KMS-11 (cell line): ENCODE measurements at regions not wholly inside any gene's neighbourhood (a gene's known extent, or its start where the extent isn't known, plus 50 kb on each side); places are given as distances from the start of the nearest gene placed in this dataset.

Experiments
- H2AFZ ChIP-seq: fragments of 200-600 bp; sonication (generic); 2 replicates; pipeline ENCODE4 v1.6.1; 2016; ENCODE audit warnings: antibody characterized with exemption, mixed run types, low read depth
- H3K27ac ChIP-seq: fragments of 200-600 bp; sonication (generic); 2 replicates; pipeline ENCODE4 v1.6.1; 2016; ENCODE audit warnings: mild to moderate bottlenecking, mixed run types
- H3K27me3 ChIP-seq: fragments of 200-600 bp; sonication (generic); 2 replicates; pipeline ENCODE4 v1.6.1; 2017; ENCODE audit warnings: mild to moderate bottlenecking, low read depth, mixed run types, moderate library complexity; ENCODE audit not compliant: insufficient read depth
- H3K36me3 ChIP-seq: fragments of 200-600 bp; sonication (generic); 2 replicates; pipeline ENCODE4 v1.6.1; 2017; ENCODE audit warnings: mild to moderate bottlenecking, mixed run types; ENCODE audit not compliant: insufficient read depth
- H3K4me1 ChIP-seq: fragments of 200-600 bp; sonication (generic); 2 replicates; pipeline ENCODE4 v1.6.1; 2016; ENCODE audit warnings: mild to moderate bottlenecking, low read depth, mixed run types; ENCODE audit not compliant: poor library complexity, severe bottlenecking
- H3K4me2 ChIP-seq: fragments of 200-600 bp; sonication (generic); 2 replicates; pipeline ENCODE4 v1.7.0; 2016; ENCODE audit warnings: mild to moderate bottlenecking, mixed run types
- H3K4me3 ChIP-seq: fragments of 200-600 bp; sonication (generic); IDR thresholded peaks from 2 replicates; pipeline ENCODE4 v1.6.1; 2017; ENCODE audit warnings: low read depth, low read length, mixed read lengths; ENCODE audit not compliant: insufficient read depth
- H3K79me2 ChIP-seq: fragments of 200-600 bp; sonication (generic); 2 replicates; pipeline ENCODE4 v1.6.1; 2016; ENCODE audit warnings: low read depth, mixed run types; ENCODE audit not compliant: insufficient read depth
- H3K9ac ChIP-seq: fragments of 200-600 bp; sonication (generic); 2 replicates; pipeline ENCODE4 v1.6.1; 2016; ENCODE audit warnings: mild to moderate bottlenecking, mixed run types
- H4K20me1 ChIP-seq: fragments of 200-600 bp; sonication (generic); 2 replicates; pipeline ENCODE4 v1.6.1; 2016; ENCODE audit warnings: mild to moderate bottlenecking, mixed run types; ENCODE audit not compliant: insufficient read depth
- TF ChIP-seq, protein P1 (sequence below): fragments of 200-600 bp; sonication (generic); conservative IDR thresholded peaks from 2 replicates; pipeline ENCODE4 v1.6.1; 2017; ENCODE audit warnings: low read depth, mild to moderate bottlenecking, antibody characterized with exemption, low read length, moderate library complexity, mixed read lengths

DNA sequence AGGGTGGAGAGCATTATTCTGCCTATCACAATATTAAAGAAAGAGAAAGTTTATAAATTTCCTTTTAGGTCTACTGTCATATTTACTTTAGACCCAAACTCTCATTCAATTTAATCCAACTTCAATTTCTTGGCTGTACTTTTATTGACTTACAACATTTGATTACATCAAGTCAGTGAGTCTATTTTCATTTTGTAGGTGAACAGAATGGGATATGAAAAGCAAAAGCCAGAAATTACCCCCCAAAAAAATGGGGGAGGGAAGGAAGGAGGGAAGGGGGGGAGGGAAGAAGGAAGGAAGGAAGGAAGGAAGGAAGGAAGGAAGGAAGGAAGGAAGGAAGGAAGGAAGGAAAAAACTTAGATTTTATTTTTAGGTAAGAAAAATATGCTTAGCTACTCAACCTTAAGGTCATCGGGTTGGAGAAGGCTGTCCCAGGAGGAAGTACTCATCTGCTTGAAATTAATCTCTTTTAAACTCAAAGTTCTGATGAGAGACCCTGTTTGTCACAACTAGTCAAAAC, 320.1 kb upstream of the ATP11B start:
- no peaks in the 10 kb centered on the region for H4K20me1 ChIP-seq

DNA sequence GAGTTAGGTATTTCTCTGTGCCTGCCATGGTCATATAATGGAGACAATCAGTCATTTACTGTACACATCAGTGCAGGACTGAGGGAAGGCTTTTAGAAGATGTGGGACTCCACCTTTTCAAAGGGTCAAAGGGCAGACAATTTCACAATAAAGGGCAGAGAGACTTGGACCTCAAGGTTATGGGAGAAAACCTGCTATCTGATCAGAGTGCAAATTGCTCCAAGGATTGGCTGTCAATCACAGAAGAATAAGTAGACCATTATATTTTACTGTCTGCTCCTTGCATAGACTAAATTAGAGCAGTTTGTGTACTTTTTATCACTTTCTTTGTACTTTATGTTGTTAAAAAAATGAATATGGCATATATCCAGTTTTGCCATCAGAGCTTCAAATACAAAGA, 314.9 kb upstream of the ATP11B start:
- H3K9ac ChIP-seq = no peak overlapping the region
- H3K36me3 ChIP-seq = no peaks in the 10 kb centered on the region
- H3K4me1 ChIP-seq = peaks cover 8% of the 10 kb centered on the region
- no peaks in the 10 kb centered on the region for H3K79me2 ChIP-seq
- TF ChIP-seq, protein P1, sequence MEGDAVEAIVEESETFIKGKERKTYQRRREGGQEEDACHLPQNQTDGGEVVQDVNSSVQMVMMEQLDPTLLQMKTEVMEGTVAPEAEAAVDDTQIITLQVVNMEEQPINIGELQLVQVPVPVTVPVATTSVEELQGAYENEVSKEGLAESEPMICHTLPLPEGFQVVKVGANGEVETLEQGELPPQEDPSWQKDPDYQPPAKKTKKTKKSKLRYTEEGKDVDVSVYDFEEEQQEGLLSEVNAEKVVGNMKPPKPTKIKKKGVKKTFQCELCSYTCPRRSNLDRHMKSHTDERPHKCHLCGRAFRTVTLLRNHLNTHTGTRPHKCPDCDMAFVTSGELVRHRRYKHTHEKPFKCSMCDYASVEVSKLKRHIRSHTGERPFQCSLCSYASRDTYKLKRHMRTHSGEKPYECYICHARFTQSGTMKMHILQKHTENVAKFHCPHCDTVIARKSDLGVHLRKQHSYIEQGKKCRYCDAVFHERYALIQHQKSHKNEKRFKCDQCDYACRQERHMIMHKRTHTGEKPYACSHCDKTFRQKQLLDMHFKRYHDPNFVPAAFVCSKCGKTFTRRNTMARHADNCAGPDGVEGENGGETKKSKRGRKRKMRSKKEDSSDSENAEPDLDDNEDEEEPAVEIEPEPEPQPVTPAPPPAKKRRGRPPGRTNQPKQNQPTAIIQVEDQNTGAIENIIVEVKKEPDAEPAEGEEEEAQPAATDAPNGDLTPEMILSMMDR = no peak
- H3K4me3 ChIP-seq = no peak overlapping the region
- H3K27ac ChIP-seq = no peak overlapping the region
- H2AFZ ChIP-seq = no peak overlapping the region
- no peak overlapping the region for H3K4me2 ChIP-seq
- no peaks in the 10 kb centered on the region for H3K27me3 ChIP-seq
- no peaks in the 10 kb centered on the region for H4K20me1 ChIP-seq

More for the DNA sequence above, 320.1 kb upstream of the ATP11B start:
- H3K36me3 ChIP-seq = no peaks in the 10 kb centered on the region
- no peak overlapping the region for H3K27ac ChIP-seq
- no peak overlapping the region for H3K4me3 ChIP-seq
- H3K4me1 ChIP-seq = peaks cover 39% of the 10 kb centered on the region
- no peaks in the 10 kb centered on the region for H3K27me3 ChIP-seq
- TF ChIP-seq, protein P1 = no peak
- no peaks in the 10 kb centered on the region for H3K79me2 ChIP-seq
- H2AFZ ChIP-seq = no peak overlapping the region
- no peak overlapping the region for H3K4me2 ChIP-seq
- H3K9ac ChIP-seq = no peak overlapping the region

DNA sequence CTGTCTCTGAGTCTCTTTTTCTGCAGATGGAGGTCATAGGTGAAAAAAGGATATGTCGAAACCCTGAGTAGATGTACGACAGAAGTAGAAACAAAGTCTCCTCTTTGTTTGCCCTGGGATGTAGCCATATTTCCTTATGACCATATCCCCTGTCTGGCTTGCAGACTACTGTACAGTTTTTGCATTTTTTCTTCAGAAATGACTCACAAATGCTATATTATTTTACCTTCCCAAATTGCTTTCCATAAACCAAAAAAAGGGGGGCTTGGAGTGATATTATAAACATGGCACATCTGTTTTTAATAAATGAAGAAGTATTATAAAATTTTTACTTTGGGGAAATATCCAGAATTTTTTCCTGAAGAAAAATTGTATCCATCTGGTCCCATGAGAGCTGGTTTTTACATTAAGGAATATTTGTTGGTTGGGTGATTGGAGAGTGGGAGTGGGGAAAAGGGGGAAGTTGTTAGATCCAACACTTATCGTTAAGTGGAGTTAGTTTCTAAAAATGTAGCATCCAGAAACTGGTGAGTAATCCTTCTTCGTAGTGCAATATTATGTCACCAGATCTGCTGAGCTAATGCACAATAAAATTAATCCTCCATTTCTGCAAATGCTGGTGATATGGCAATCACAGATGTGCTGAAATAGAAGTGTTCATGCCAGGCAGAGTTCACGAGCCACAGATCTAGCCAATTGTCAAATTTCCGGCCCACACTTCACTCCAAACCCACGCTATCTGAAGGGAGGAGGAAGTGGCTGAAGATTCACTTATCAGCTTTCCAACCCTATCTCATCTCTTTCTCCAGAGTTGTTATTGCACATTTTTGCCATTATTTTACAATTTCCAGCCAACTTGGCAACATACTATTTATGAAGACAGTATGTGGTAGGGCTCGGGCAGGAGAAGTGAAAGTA, 313.6 kb upstream of the ATP11B start:
- Histone ChIP-seq H4K20me1 (no peaks in the 10 kb centered on the region), H2AFZ (no peak overlapping the region), H3K27ac (no peak overlapping the region), H3K4me2 (no peak overlapping the region), H3K4me3 (no peak overlapping the region), H3K36me3 (no peaks in the 10 kb centered on the region), H3K79me2 (no peaks in the 10 kb centered on the region), H3K27me3 (no peaks in the 10 kb centered on the region), H3K4me1 (peaks cover 21% of the 10 kb centered on the region), H3K9ac (no peak overlapping the region)
- TF ChIP-seq, protein P1 = no peak

DNA sequence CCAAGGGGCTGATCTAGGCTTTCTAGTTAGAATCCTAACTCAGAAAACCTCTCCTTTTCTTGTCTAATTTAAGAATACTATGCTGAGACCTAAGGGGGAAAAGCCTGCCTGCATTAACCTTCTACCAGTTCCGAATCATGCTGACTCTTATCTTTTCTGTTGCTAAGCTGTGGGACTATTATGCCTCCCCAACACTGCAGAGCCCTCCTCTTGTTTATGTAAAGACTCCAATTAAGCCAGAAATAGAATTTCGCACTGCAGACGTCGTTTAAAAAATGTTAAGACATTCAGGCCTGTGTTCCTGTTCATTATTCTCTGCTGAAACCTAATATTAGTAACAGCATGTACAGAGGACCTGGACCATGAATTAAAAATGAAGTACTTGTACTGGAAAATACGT, 310.6 kb upstream of the ATP11B start:
- Histone ChIP-seq H3K36me3 (no peaks in the 10 kb centered on the region), H2AFZ (no peak overlapping the region), H3K4me3 (no peak overlapping the region), H3K27ac (no peak overlapping the region), H3K4me2 (no peak overlapping the region), H3K4me1 (peaks cover 41% of the 10 kb centered on the region), H3K27me3 (no peaks in the 10 kb centered on the region), H4K20me1 (no peaks in the 10 kb centered on the region), H3K79me2 (no peaks in the 10 kb centered on the region), H3K9ac (no peak overlapping the region)
- TF ChIP-seq, protein P1 = no peak
